HepG2 (cell line): ENCODE measurements at regions not wholly inside any gene's neighbourhood (a gene's known extent, or its start where the extent isn't known, plus 50 kb on each side); places are given as distances from the start of the nearest gene placed in this dataset.

Source experiments
- ATAC-seq: fragments of 200-7000 bp; cut with Tn5 transposase; 3 replicates; pipeline ENCODE4 v1.9.1; 2020; ENCODE audit warnings: mild to moderate bottlenecking, moderate library complexity
- BruUV-seq: library from RNA; stranded (reverse); fragments of 400-500 nt; replicated peaks from 2 replicates; lab custom pipeline; 2021; lab: Mats Ljungman, UMichigan
- CTCF ChIA-PET: fragments of 300-600 bp; formaldehyde crosslinking; extraction: SDS; loops from one replicate; lab custom pipeline; 2021; ENCODE audit warnings: low total read pairs, inconsistent platforms, low intra/inter-chr PET ratio; lab: Yijun Ruan, JAX
- POLR2A ChIA-PET: fragments of 350-600 bp; sonication (Branson Sonifier 250); formaldehyde crosslinking; loops from one replicate; lab custom pipeline; 2020; ENCODE audit warnings: antibody characterized with exemption, inconsistent platforms; lab: Yijun Ruan, JAX
- DNase-seq: peaks from one replicate; pipeline ENCODE4 v3.0.0-alpha.2; 2015; ENCODE audit warnings: low spot score
- FAIRE-seq: peaks from 3 replicates; lab custom pipeline; 2011; peaks lifted over from hg19 to GRCh38; lab: Jason Lieb, UNC
- H2AFZ ChIP-seq: one replicate; pipeline ENCODE4 v1.6.1; 2011; ENCODE audit warnings: low read length, inconsistent platforms
- H3K27ac ChIP-seq: fragments of 300-600 bp; 3 replicates; pipeline ENCODE4 v1.8.0; 2011; ENCODE audit warnings: mixed run types, mild to moderate bottlenecking, mixed read lengths, low read length, inconsistent platforms; ENCODE audit not compliant: insufficient read depth; ENCODE audit errors: extremely low read length
- H3K27me3 ChIP-seq, 2 experiments: fragments of 200-600 bp in 1 of 2; 2 replicates in 1 of 2; 3 replicates in 1 of 2; pipeline versions ENCODE4 v1.6.0 to v1.8.0; 2011; ENCODE audit warnings: low read length in 2 of 2, mild to moderate bottlenecking in 2 of 2, moderate library complexity in 2 of 2, inconsistent platforms in 1 of 2; ENCODE audit not compliant: insufficient read depth in 2 of 2, control insufficient read depth in 1 of 2
- H3K36me3 ChIP-seq, 2 experiments: fragments of 200-600 bp in 1 of 2; replicated peaks in 1 of 2; 2 replicates in 1 of 2; 3 replicates in 1 of 2; pipeline versions ENCODE4 v1.5.1 to v1.8.0; 2011; ENCODE audit warnings: low read length in 2 of 2, inconsistent platforms in 1 of 2; ENCODE audit not compliant: insufficient read depth in 2 of 2, control insufficient read depth in 1 of 2
- H3K4me1 ChIP-seq: 2 replicates; pipeline ENCODE4 v1.5.1; 2012; ENCODE audit warnings: low read length, inconsistent platforms; ENCODE audit not compliant: insufficient read depth
- H3K4me2 ChIP-seq: 2 replicates; pipeline ENCODE4 v1.6.0; 2011; ENCODE audit warnings: low read depth, low read length, inconsistent platforms
- H3K4me3 ChIP-seq, 3 experiments: fragments of 200-600 bp in 1 of 3; sonication (generic), shearing (Covaris generic) in 1 of 3; replicated peaks in 1 of 3; 2 replicates each; pipeline ENCODE4 v1.5.1; 2011 to 2016; ENCODE audit warnings: low read length in 3 of 3, inconsistent platforms in 2 of 3, low read depth in 2 of 3, mild to moderate bottlenecking in 2 of 3, control low read depth in 1 of 3, mixed read lengths in 1 of 3; ENCODE audit not compliant: insufficient read depth in 1 of 3
- H3K79me2 ChIP-seq: one replicate; pipeline ENCODE4 v1.6.1; 2011; ENCODE audit warnings: low read length, inconsistent platforms; ENCODE audit not compliant: insufficient read depth
- H3K9ac ChIP-seq: 2 replicates; pipeline ENCODE4 v1.6.0; 2011; ENCODE audit warnings: mild to moderate bottlenecking, low read depth, low read length, inconsistent platforms; ENCODE audit not compliant: insufficient read depth
- H3K9me3 ChIP-seq: 2 replicates; pipeline ENCODE4 v1.5.1; 2012; ENCODE audit warnings: mild to moderate bottlenecking, low read length
- H4K20me1 ChIP-seq: 2 replicates; pipeline ENCODE4 v1.6.0; 2011; ENCODE audit warnings: inconsistent platforms, mild to moderate bottlenecking, low read length, moderate library complexity; ENCODE audit not compliant: insufficient read depth
- KMT2B ChIP-seq: IDR thresholded peaks from 2 replicates; pipeline ENCODE4 v1.6.1; 2016; ENCODE audit warnings: missing genetic modification reagents, missing compliant biosample characterization
- NRL ChIP-seq: sonication (generic); formaldehyde crosslinking; IDR thresholded peaks from 2 replicates; pipeline ENCODE4 v1.5.0; 2020; ENCODE audit warnings: missing genetic modification reagents, mild to moderate bottlenecking, moderate library complexity, borderline replicate concordance
- PHB2 ChIP-seq: fragments of 450-650 bp; IDR thresholded peaks from 2 replicates; pipeline ENCODE4 v1.6.1; 2018; ENCODE audit not compliant: partially characterized antibody
- WIZ ChIP-seq: sonication (generic); formaldehyde crosslinking; IDR thresholded peaks from 2 replicates; pipeline ENCODE4 v1.5.1; 2020; ENCODE audit warnings: mild to moderate bottlenecking, missing genetic modification reagents
- ZKSCAN1 ChIP-seq: fragments of 150-350 bp; IDR thresholded peaks from 2 replicates; pipeline ENCODE4 v1.6.1; 2014; ENCODE audit warnings: low read length
- ZNF589 ChIP-seq: sonication (generic); formaldehyde crosslinking; conservative IDR thresholded peaks from 2 replicates; pipeline ENCODE4 v1.8.0; 2022; ENCODE audit warnings: mild to moderate bottlenecking, moderate library complexity, missing genetic modification reagents
- ZNF644 ChIP-seq: IDR thresholded peaks from 2 replicates; pipeline ENCODE4 v1.6.1; 2016; ENCODE audit warnings: low read depth
- ZNF703 ChIP-seq: sonication (generic); formaldehyde crosslinking; IDR thresholded peaks from 2 replicates; pipeline ENCODE4 v1.5.1; 2020; ENCODE audit warnings: missing genetic modification reagents, mild to moderate bottlenecking, moderate library complexity, borderline replicate concordance
- ZNF788 ChIP-seq: sonication (generic); formaldehyde crosslinking; IDR thresholded peaks from 2 replicates; pipeline ENCODE4 v1.5.0; 2020; ENCODE audit warnings: mild to moderate bottlenecking, missing genetic modification reagents, borderline replicate concordance
- WGBS: methylation state at CpG from one replicate; pipeline ENCODE4 v1.1.6; 2017; ENCODE audit warnings: low lambda C conversion rate; 5-methylcytosine and 5-hydroxymethylcytosine counted together
- in situ Hi-C: cut with HindIII; loops from 2 replicates; pipeline ENCODE4 v1.10.0; 2017; ENCODE audit warnings: low pct_unique_long_range_greater_than_20kb; ENCODE audit not compliant: extremely low pct_ligation_motif_present
- intact Hi-C: fragments of 100-400 bp; cut with micrococcal nuclease; formaldehyde crosslinking; loops from one replicate; pipeline ENCODE4 v1.10.0; 2022; ENCODE audit not compliant: unreplicated experiment
- TF ChIP-seq, protein P1 (sequence below): sonication (generic); formaldehyde crosslinking; IDR thresholded peaks from 2 replicates; pipeline ENCODE4 v1.4.0; 2020; ENCODE audit warnings: missing genetic modification reagents, borderline replicate concordance
- TF ChIP-seq, protein P2 (sequence below): sonication (generic); formaldehyde crosslinking; IDR thresholded peaks from 2 replicates; pipeline ENCODE4 v1.5.1; 2020; ENCODE audit warnings: mild to moderate bottlenecking, missing genetic modification reagents, borderline replicate concordance
- TF ChIP-seq, protein P3 (sequence below): sonication (generic); formaldehyde crosslinking; conservative IDR thresholded peaks from 2 replicates; pipeline ENCODE4 v1.4.0; 2020; ENCODE audit warnings: missing genetic modification reagents

DNA sequence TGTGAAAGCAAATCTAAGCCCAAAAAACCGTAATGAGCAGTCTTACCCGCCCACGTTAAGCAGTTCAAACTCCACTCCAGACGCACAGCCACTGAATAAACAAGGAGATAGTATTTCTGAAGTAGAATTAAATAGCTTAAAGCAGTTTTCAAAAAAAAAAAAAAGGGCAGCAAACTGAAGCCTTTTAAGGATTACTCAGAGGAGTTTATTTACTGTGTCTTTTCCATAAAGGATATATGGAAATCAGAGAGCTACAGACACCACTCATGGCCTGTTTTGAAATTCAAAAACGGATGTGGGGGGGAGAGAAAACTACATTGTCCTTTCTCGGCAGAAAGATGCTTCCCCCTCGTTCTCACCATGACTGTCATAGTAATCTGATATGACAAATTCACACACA, 83.7 kb upstream of the IRX1 start:
- no peak for DNase-seq
- H3K9ac ChIP-seq: no peak overlapping the region
- in situ Hi-C loops: no loop called here
- ATAC-seq: no peak
- no peaks in the 10 kb centered on the region for H3K36me3 ChIP-seq
- intact Hi-C loops: no loop called here
- H3K27me3 ChIP-seq: no peaks in the 10 kb centered on the region; a peak in 1 of 5 replicates
- under 1% methylated on average over 7 of the region's 7 CpGs for WGBS
- H3K4me3 ChIP-seq: no peak overlapping the region
- no peaks in the 10 kb centered on the region for H3K79me2 ChIP-seq
- ChIA-PET CTCF (no interaction called here), POLR2A (no interaction called here)
- H3K27ac ChIP-seq: no peak overlapping the region
- H4K20me1 ChIP-seq: no peaks in the 10 kb centered on the region
- no TSS peak for BruUV-seq
- H3K9me3 ChIP-seq: no peaks in the 10 kb centered on the region
- no peak overlapping the region for H3K4me2 ChIP-seq
- H3K4me1 ChIP-seq: peaks cover 9% of the 10 kb centered on the region
- no peak overlapping the region for H2AFZ ChIP-seq
- FAIRE-seq: no peak
- TF ChIP-seq WIZ (CRISPR knock-in tag): no peak
- no peak for TF ChIP-seq ZNF644
- TF ChIP-seq ZNF589 (CRISPR knock-in tag): no peak
- TF ChIP-seq, protein P1, sequence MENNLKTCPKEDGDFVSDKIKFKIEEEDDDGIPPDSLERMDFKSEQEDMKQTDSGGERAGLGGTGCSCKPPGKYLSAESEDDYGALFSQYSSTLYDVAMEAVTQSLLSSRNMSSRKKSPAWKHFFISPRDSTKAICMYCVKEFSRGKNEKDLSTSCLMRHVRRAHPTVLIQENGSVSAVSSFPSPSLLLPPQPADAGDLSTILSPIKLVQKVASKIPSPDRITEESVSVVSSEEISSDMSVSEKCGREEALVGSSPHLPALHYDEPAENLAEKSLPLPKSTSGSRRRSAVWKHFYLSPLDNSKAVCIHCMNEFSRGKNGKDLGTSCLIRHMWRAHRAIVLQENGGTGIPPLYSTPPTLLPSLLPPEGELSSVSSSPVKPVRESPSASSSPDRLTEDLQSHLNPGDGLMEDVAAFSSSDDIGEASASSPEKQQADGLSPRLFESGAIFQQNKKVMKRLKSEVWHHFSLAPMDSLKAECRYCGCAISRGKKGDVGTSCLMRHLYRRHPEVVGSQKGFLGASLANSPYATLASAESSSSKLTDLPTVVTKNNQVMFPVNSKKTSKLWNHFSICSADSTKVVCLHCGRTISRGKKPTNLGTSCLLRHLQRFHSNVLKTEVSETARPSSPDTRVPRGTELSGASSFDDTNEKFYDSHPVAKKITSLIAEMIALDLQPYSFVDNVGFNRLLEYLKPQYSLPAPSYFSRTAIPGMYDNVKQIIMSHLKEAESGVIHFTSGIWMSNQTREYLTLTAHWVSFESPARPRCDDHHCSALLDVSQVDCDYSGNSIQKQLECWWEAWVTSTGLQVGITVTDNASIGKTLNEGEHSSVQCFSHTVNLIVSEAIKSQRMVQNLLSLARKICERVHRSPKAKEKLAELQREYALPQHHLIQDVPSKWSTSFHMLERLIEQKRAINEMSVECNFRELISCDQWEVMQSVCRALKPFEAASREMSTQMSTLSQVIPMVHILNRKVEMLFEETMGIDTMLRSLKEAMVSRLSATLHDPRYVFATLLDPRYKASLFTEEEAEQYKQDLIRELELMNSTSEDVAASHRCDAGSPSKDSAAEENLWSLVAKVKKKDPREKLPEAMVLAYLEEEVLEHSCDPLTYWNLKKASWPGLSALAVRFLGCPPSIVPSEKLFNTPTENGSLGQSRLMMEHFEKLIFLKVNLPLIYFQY (CRISPR knock-in tag): no peak
- TF ChIP-seq ZNF788 (CRISPR knock-in tag): no peak
- TF ChIP-seq PHB2: no peak
- no peak for TF ChIP-seq ZKSCAN1
- TF ChIP-seq, protein P2, sequence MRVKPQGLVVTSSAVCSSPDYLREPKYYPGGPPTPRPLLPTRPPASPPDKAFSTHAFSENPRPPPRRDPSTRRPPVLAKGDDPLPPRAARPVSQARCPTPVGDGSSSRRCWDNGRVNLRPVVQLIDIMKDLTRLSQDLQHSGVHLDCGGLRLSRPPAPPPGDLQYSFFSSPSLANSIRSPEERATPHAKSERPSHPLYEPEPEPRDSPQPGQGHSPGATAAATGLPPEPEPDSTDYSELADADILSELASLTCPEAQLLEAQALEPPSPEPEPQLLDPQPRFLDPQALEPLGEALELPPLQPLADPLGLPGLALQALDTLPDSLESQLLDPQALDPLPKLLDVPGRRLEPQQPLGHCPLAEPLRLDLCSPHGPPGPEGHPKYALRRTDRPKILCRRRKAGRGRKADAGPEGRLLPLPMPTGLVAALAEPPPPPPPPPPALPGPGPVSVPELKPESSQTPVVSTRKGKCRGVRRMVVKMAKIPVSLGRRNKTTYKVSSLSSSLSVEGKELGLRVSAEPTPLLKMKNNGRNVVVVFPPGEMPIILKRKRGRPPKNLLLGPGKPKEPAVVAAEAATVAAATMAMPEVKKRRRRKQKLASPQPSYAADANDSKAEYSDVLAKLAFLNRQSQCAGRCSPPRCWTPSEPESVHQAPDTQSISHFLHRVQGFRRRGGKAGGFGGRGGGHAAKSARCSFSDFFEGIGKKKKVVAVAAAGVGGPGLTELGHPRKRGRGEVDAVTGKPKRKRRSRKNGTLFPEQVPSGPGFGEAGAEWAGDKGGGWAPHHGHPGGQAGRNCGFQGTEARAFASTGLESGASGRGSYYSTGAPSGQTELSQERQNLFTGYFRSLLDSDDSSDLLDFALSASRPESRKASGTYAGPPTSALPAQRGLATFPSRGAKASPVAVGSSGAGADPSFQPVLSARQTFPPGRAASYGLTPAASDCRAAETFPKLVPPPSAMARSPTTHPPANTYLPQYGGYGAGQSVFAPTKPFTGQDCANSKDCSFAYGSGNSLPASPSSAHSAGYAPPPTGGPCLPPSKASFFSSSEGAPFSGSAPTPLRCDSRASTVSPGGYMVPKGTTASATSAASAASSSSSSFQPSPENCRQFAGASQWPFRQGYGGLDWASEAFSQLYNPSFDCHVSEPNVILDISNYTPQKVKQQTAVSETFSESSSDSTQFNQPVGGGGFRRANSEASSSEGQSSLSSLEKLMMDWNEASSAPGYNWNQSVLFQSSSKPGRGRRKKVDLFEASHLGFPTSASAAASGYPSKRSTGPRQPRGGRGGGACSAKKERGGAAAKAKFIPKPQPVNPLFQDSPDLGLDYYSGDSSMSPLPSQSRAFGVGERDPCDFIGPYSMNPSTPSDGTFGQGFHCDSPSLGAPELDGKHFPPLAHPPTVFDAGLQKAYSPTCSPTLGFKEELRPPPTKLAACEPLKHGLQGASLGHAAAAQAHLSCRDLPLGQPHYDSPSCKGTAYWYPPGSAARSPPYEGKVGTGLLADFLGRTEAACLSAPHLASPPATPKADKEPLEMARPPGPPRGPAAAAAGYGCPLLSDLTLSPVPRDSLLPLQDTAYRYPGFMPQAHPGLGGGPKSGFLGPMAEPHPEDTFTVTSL (CRISPR knock-in tag): no peak
- TF ChIP-seq, protein P3, sequence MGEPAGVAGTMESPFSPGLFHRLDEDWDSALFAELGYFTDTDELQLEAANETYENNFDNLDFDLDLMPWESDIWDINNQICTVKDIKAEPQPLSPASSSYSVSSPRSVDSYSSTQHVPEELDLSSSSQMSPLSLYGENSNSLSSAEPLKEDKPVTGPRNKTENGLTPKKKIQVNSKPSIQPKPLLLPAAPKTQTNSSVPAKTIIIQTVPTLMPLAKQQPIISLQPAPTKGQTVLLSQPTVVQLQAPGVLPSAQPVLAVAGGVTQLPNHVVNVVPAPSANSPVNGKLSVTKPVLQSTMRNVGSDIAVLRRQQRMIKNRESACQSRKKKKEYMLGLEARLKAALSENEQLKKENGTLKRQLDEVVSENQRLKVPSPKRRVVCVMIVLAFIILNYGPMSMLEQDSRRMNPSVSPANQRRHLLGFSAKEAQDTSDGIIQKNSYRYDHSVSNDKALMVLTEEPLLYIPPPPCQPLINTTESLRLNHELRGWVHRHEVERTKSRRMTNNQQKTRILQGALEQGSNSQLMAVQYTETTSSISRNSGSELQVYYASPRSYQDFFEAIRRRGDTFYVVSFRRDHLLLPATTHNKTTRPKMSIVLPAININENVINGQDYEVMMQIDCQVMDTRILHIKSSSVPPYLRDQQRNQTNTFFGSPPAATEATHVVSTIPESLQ (CRISPR knock-in tag): no peak
- no peak for TF ChIP-seq NRL
- no peak for TF ChIP-seq ZNF703 (CRISPR knock-in tag)
- no peak for TF ChIP-seq KMT2B (CRISPR knock-in tag)
